K562 (cell line): ENCODE measurements at regions not wholly inside any gene's neighbourhood (a gene's known extent, or its start where the extent isn't known, plus 50 kb on each side); places are given as distances from the start of the nearest gene placed in this dataset. TPM values are rescaled to one million over a fixed set of nuclear protein-coding genes. Genes with fewer than 3 reads are reported as not detected.

Experiments used
- ATAC-seq: fragments of 200-7000 bp; cut with Tn5 transposase; 3 replicates; pipeline ENCODE4 v1.9.1; 2020; ENCODE audit warnings: moderate library complexity
- BruUV-seq: library from RNA; stranded (reverse); fragments of 400-500 nt; replicated peaks from 2 replicates; lab custom pipeline; 2021; lab: Mats Ljungman, UMichigan
- CTCF ChIA-PET: fragments of 300-600 bp; formaldehyde crosslinking; extraction: SDS; loops from one replicate; lab custom pipeline; 2021; ENCODE audit warnings: low intra/inter-chr PET ratio; lab: Yijun Ruan, JAX
- POLR2A ChIA-PET: fragments of 300-600, 350-650 bp; sonication (Branson Sonifier 250); formaldehyde crosslinking; extraction: SDS; loops from one replicate; lab custom pipeline; 2021; ENCODE audit warnings: antibody characterized with exemption, inconsistent platforms; lab: Yijun Ruan, JAX
- DNase-seq, 4 experiments: peaks; one replicate each; pipeline versions ENCODE4 v3.0.0 to v3.0.0-alpha.2; 2011 to 2018; ENCODE audit warnings: low spot score in 3 of 4, mixed read lengths in 3 of 4; ENCODE audit errors: extremely low read depth in 1 of 4
- FAIRE-seq: peaks from 2 replicates; lab custom pipeline; 2011; peaks lifted over from hg19 to GRCh38; lab: Jason Lieb, UNC
- H2AFZ ChIP-seq: 2 replicates; pipeline ENCODE4 v1.6.0; 2011; ENCODE audit warnings: low read depth, low read length, control low read depth, inconsistent platforms
- H3K27ac ChIP-seq: fragments of 200-600 bp; 3 replicates; pipeline ENCODE4 v1.8.0; 2011; ENCODE audit warnings: low read depth, mild to moderate bottlenecking, control low read depth, inconsistent platforms, low read length, moderate library complexity, mixed read lengths; ENCODE audit errors: extremely low read depth
- H3K27me3 ChIP-seq, 2 experiments: fragments of 300-600 bp in 1 of 2; 2 replicates in 1 of 2; 3 replicates in 1 of 2; pipeline versions ENCODE4 v1.6.0 to v1.8.0; 2011; ENCODE audit warnings: inconsistent platforms in 2 of 2, low read length in 2 of 2, mild to moderate bottlenecking in 1 of 2, mixed read lengths in 1 of 2, moderate library complexity in 1 of 2; ENCODE audit not compliant: control insufficient read depth in 2 of 2, insufficient read depth in 2 of 2
- H3K36me3 ChIP-seq: fragments of 300-600 bp; 3 replicates; pipeline ENCODE4 v1.8.0; 2011; ENCODE audit warnings: mild to moderate bottlenecking, low read length, inconsistent platforms; ENCODE audit not compliant: control insufficient read depth, insufficient read depth
- H3K4me1 ChIP-seq, 2 experiments: fragments of 200-600 bp in 1 of 2; replicated peaks in 1 of 2; 2 replicates in 1 of 2; 3 replicates in 1 of 2; pipeline versions ENCODE4 v1.5.1 to v1.8.0; 2011; ENCODE audit warnings: inconsistent platforms in 2 of 2, low read length in 2 of 2, mild to moderate bottlenecking in 1 of 2, mixed read lengths in 1 of 2, moderate library complexity in 1 of 2; ENCODE audit not compliant: control insufficient read depth in 2 of 2, insufficient read depth in 2 of 2
- H3K4me2 ChIP-seq: 2 replicates; pipeline ENCODE4 v1.6.1; 2011; ENCODE audit warnings: low read length, control low read depth, inconsistent platforms, mixed read lengths; ENCODE audit not compliant: insufficient read depth
- H3K4me3 ChIP-seq: fragments of 200-600 bp; sonication (generic), shearing (Covaris generic); 2 replicates; pipeline ENCODE4 v1.5.1; 2016; ENCODE audit warnings: control low read depth, inconsistent platforms
- H3K79me2 ChIP-seq: fragments of 200-600 bp; 3 replicates; pipeline ENCODE4 v1.8.0; 2011; ENCODE audit warnings: low read length, inconsistent platforms; ENCODE audit not compliant: control insufficient read depth, insufficient read depth
- H3K9ac ChIP-seq, 2 experiments: 2 replicates each; pipeline versions ENCODE4 v1.6.0 to v1.6.1; 2011; ENCODE audit warnings: low read depth in 2 of 2, low read length in 2 of 2, control low read depth in 1 of 2, inconsistent platforms in 1 of 2, mild to moderate bottlenecking in 1 of 2, mixed read lengths in 1 of 2; ENCODE audit not compliant: insufficient read depth in 1 of 2
- H3K9me1 ChIP-seq: one replicate; pipeline ENCODE4 v1.6.0; 2011; ENCODE audit warnings: inconsistent platforms, mild to moderate bottlenecking, low read length, moderate library complexity; ENCODE audit not compliant: control insufficient read depth, insufficient read depth
- H3K9me3 ChIP-seq: replicated peaks from 2 replicates; pipeline ENCODE4 v1.5.1; 2011; ENCODE audit warnings: low read depth, low read length, inconsistent platforms; ENCODE audit not compliant: control insufficient read depth, insufficient read depth
- H4K20me1 ChIP-seq: replicated peaks from 2 replicates; pipeline ENCODE4 v1.6.1; 2011; ENCODE audit warnings: low read length, inconsistent platforms, mixed read lengths; ENCODE audit not compliant: control insufficient read depth, insufficient read depth
- CREB1 ChIP-seq, 2 experiments: sonication (generic) in 1 of 2; formaldehyde crosslinking in 1 of 2; IDR thresholded peaks; 2 replicates each; pipeline versions ENCODE4 v1.6.1 to v1.8.0; 2012 to 2022; ENCODE audit warnings: inconsistent platforms in 1 of 2, mild to moderate bottlenecking in 1 of 2, missing genetic modification reagents in 1 of 2, moderate library complexity in 1 of 2
- HDAC8 ChIP-seq: fragments of 450-650 bp; IDR thresholded peaks from 2 replicates; pipeline ENCODE4 v1.6.1; 2016; ENCODE audit warnings: mild to moderate bottlenecking, missing genetic modification characterization, moderate library complexity, missing compliant biosample characterization
- KLF13 ChIP-seq: fragments of 450-650 bp; IDR thresholded peaks from 2 replicates; pipeline ENCODE4 v1.6.1; 2016; ENCODE audit warnings: missing genetic modification characterization, low read depth, mild to moderate bottlenecking, missing compliant biosample characterization, moderate library complexity, borderline replicate concordance
- KLF6 ChIP-seq: fragments of 250-450 bp; sonication (Bioruptor Pico); IDR thresholded peaks from 2 replicates; pipeline ENCODE4 v1.4.0; 2020; ENCODE audit warnings: mild to moderate bottlenecking, moderate library complexity, borderline replicate concordance
- PHF20 ChIP-seq: fragments of 450-650 bp; IDR thresholded peaks from 2 replicates; pipeline ENCODE4 v1.6.1; 2018; ENCODE audit not compliant: partially characterized antibody
- RBM22 ChIP-seq: fragments of 200-400 bp; formaldehyde crosslinking; IDR thresholded peaks from 2 replicates; pipeline ENCODE4 v1.6.1; 2018; ENCODE audit warnings: low read length, low read depth; ENCODE audit not compliant: poor library complexity, severe bottlenecking
- SMAD3 ChIP-seq: fragments of 450-650 bp; formaldehyde crosslinking; conservative IDR thresholded peaks from 2 replicates; pipeline ENCODE4 v1.4.0; 2020; ENCODE audit warnings: mild to moderate bottlenecking
- ZNF121 ChIP-seq: sonication (generic); formaldehyde crosslinking; conservative IDR thresholded peaks from 2 replicates; pipeline ENCODE4 v1.8.0; 2022; ENCODE audit warnings: missing genetic modification reagents
- ZNF239 ChIP-seq: fragments of 250-450 bp; sonication (Bioruptor Pico); IDR thresholded peaks from 2 replicates; pipeline ENCODE4 v1.4.0; 2020; ENCODE audit warnings: mild to moderate bottlenecking
- ZNF384 ChIP-seq: IDR thresholded peaks from 2 replicates; pipeline ENCODE4 v1.6.1; 2012; ENCODE audit warnings: low read depth, low read length, improper control_type of control experiment
- WGBS: fragments of 100-300 bp; shearing (Covaris generic); methylation state at CpG from one replicate; pipeline ENCODE4 v1.1.6; 2016; ENCODE audit warnings: low coverage, mixed read lengths; ENCODE audit not compliant: insufficient coverage; ENCODE audit errors: missing lambda C conversion rate; 5-methylcytosine and 5-hydroxymethylcytosine counted together
- in situ Hi-C: fragments of 300-500 bp; cut with MboI; formaldehyde crosslinking; loops from 4 replicates; pipeline ENCODE4 v1.15.0; 2018; ENCODE audit warnings: inconsistent platforms, mixed read lengths
- intact Hi-C: fragments of 100-400 bp; cut with micrococcal nuclease; formaldehyde crosslinking; loops from 2 replicates; pipeline ENCODE4 v1.14.2; 2022
- small RNA-seq: library from RNA; depleted of rRNA; stranded (forward); fragments of <200 nt; gene quantifications from one replicate; pipeline ENCODE3, GENCODE V24; 2014
- TF ChIP-seq, protein P1 (sequence below): sonication (generic); formaldehyde crosslinking; IDR thresholded peaks from 2 replicates; pipeline ENCODE4 v1.8.0; 2022; ENCODE audit warnings: mild to moderate bottlenecking, missing genetic modification reagents
- TF ChIP-seq, protein P2 (sequence below): sonication (generic); formaldehyde crosslinking; IDR thresholded peaks from 2 replicates; pipeline ENCODE4 v1.8.1; 2022; ENCODE audit warnings: missing genetic modification reagents

DNA sequence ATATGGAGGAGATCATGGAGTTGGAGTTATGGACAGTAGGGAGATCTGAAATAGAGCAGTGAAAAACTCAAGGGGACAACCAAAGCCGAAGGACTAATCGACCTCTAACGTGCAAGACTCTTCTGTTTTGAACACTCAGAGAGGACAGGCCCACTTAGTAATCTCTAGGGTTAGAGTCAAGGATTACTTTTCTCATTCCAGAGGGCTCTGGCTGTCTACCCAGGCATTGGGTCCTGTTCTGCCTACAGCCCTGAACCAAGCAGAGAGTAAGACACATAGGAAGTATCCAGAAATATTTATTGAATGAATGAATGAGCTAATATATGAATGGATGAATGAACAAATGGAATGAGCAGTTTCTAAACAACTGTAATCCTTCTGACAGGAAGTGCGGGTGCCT is 50.3 kb upstream of the PKDCC start:
- 0 out of 2 replicates have a peak, but pooled peaks cover 4% of the 10 kb centered on the region for H4K20me1 ChIP-seq
- H2AFZ ChIP-seq = no peak overlapping the region
- no TSS peak for BruUV-seq
- no peak for ATAC-seq
- H3K4me2 ChIP-seq = no peak overlapping the region
- in situ Hi-C loops = no loop called here
- TF ChIP-seq KLF13 (tag) = no peak
- TF ChIP-seq KLF6 (CRISPR knock-in tag) = no peak
- TF ChIP-seq ZNF121 (CRISPR knock-in tag) = no peak
- TF ChIP-seq, protein P1, sequence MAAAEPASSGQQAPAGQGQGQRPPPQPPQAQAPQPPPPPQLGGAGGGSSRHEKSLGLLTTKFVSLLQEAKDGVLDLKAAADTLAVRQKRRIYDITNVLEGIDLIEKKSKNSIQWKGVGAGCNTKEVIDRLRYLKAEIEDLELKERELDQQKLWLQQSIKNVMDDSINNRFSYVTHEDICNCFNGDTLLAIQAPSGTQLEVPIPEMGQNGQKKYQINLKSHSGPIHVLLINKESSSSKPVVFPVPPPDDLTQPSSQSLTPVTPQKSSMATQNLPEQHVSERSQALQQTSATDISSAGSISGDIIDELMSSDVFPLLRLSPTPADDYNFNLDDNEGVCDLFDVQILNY (CRISPR knock-in tag) = no peak
- no peak for TF ChIP-seq SMAD3 (CRISPR knock-in tag)
- no peak for TF ChIP-seq HDAC8 (tag)
- TF ChIP-seq ZNF384 = no peak
- TF ChIP-seq CREB1 (IDR thresholded peaks at IDR 0.05) = no peak
- no peak for TF ChIP-seq CREB1 (CRISPR knock-in tag; IDR thresholded peaks at IDR 0.05)
- no peak for TF ChIP-seq ZNF239 (CRISPR knock-in tag)
- no peak for TF ChIP-seq RBM22
- no peak for TF ChIP-seq PHF20
- TF ChIP-seq, protein P2, sequence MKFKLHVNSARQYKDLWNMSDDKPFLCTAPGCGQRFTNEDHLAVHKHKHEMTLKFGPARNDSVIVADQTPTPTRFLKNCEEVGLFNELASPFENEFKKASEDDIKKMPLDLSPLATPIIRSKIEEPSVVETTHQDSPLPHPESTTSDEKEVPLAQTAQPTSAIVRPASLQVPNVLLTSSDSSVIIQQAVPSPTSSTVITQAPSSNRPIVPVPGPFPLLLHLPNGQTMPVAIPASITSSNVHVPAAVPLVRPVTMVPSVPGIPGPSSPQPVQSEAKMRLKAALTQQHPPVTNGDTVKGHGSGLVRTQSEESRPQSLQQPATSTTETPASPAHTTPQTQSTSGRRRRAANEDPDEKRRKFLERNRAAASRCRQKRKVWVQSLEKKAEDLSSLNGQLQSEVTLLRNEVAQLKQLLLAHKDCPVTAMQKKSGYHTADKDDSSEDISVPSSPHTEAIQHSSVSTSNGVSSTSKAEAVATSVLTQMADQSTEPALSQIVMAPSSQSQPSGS (CRISPR knock-in tag) = no peak
- TF ChIP-seq, all 486 proteins: peak for 0
- DNase-seq (no peak), FAIRE-seq (no peak)
- no peaks in the 10 kb centered on the region for H3K9me1 ChIP-seq
- ChIA-PET POLR2A (no interaction called here), CTCF (no interaction called here)
- no peak overlapping the region for H3K27ac ChIP-seq
- H3K4me1 ChIP-seq = no peaks in the 10 kb centered on the region
- no peak overlapping the region for H3K4me3 ChIP-seq
- no peaks in the 10 kb centered on the region for H3K9me3 ChIP-seq
- H3K79me2 ChIP-seq = no peaks in the 10 kb centered on the region
- intact Hi-C loops = no loop called here
- peaks cover 24 to 40% of the 10 kb centered on the region in 2 experiments for H3K27me3 ChIP-seq
- 8% methylated on average over 4 of the region's 4 CpGs for WGBS
- H3K36me3 ChIP-seq = no peaks in the 10 kb centered on the region
- no peak overlapping the region for H3K9ac ChIP-seq

Small RNA genes in the stretch of these regions (small RNA-seq; reads per million reads assigned to genes)
- not detected for gene RF00019
- not detected for gene RNU4-63P
